Neural cell (in vitro differentiated cells): ENCODE measurements at regions not wholly inside any gene's neighbourhood (a gene's known extent, or its start where the extent isn't known, plus 50 kb on each side); places are given as distances from the start of the nearest gene placed in this dataset.

ENCODE experiments used
- H2AFZ ChIP-seq: fragments of 200-600, 300-800 bp; sonication (generic), shearing (Covaris generic); 2 replicates; pipeline ENCODE4 v1.6.0; 2014; ENCODE audit warnings: low read depth, mild to moderate bottlenecking, antibody characterized with exemption, low read length, moderate library complexity
- H3F3A ChIP-seq: fragments of 200-600 bp; shearing (Covaris generic); 2 replicates; pipeline ENCODE4 v1.6.1; 2016; ENCODE audit warnings: mild to moderate bottlenecking, moderate library complexity, mixed read lengths, antibody characterized with exemption, low read length; ENCODE audit not compliant: insufficient read depth, poor library complexity, severe bottlenecking
- H3K27ac ChIP-seq: fragments of 200-600, 300-800 bp; sonication (generic), shearing (Covaris generic); 2 replicates; pipeline ENCODE4 v1.5.1; 2014; ENCODE audit warnings: mild to moderate bottlenecking, low read length, moderate library complexity
- H3K27me3 ChIP-seq: fragments of 300-800, 200-600 bp; sonication (generic), shearing (Covaris generic); 2 replicates; pipeline ENCODE4 v1.6.0; 2014; ENCODE audit warnings: mild to moderate bottlenecking, low read depth, low read length, moderate library complexity; ENCODE audit not compliant: insufficient read depth
- H3K36me3 ChIP-seq: fragments of 300-800, 200-600 bp; sonication (generic), shearing (Covaris generic); 2 replicates; pipeline ENCODE4 v1.5.1; 2014; ENCODE audit warnings: mild to moderate bottlenecking, antibody characterized with exemption, low read length, moderate library complexity; ENCODE audit not compliant: insufficient read depth
- H3K4me2 ChIP-seq: fragments of 300-800, 200-600 bp; sonication (generic), shearing (Covaris generic); 2 replicates; pipeline ENCODE4 v1.6.0; 2014; ENCODE audit warnings: mild to moderate bottlenecking, low read length
- H3K4me3 ChIP-seq: fragments of 300-800, 200-600 bp; sonication (generic), shearing (Covaris generic); 2 replicates; pipeline ENCODE4 v1.5.1; 2014; ENCODE audit warnings: mild to moderate bottlenecking, low read length, moderate library complexity
- H3K79me2 ChIP-seq: fragments of 200-600 bp; shearing (Covaris generic); replicated peaks from 2 replicates; pipeline ENCODE4 v1.6.0; 2014; ENCODE audit warnings: mild to moderate bottlenecking, low read length, moderate library complexity; ENCODE audit not compliant: insufficient read depth
- H3K9ac ChIP-seq: fragments of 300-800, 200-600 bp; sonication (generic), shearing (Covaris generic); 2 replicates; pipeline ENCODE4 v1.6.1; 2016; ENCODE audit warnings: mild to moderate bottlenecking, low read length, mixed read lengths
- H3K9me2 ChIP-seq: fragments of 200-600 bp; shearing (Covaris generic); 2 replicates; pipeline ENCODE4 v1.6.1; 2016; ENCODE audit warnings: mild to moderate bottlenecking, low read length, mixed read lengths; ENCODE audit not compliant: insufficient read depth
- H3K9me3 ChIP-seq: fragments of 200-600, 300-800 bp; sonication (generic), shearing (Covaris generic); 2 replicates; pipeline ENCODE4 v1.6.1; 2016; ENCODE audit warnings: mild to moderate bottlenecking, mixed run types, low read length, moderate library complexity, mixed read lengths
- H4K20me1 ChIP-seq: fragments of 200-600 bp; shearing (Covaris generic); 2 replicates; pipeline ENCODE4 v1.6.1; 2016; ENCODE audit warnings: mild to moderate bottlenecking, mixed run types; ENCODE audit not compliant: insufficient read depth
- EP300 ChIP-seq: fragments of 450-650 bp; conservative IDR thresholded peaks from 2 replicates; pipeline ENCODE4 v1.6.1; 2014; ENCODE audit warnings: antibody characterized with exemption, mild to moderate bottlenecking, moderate library complexity; ENCODE audit not compliant: poor library complexity, severe bottlenecking
- EZH2 ChIP-seq: fragments of 200-600, 300-800 bp; shearing (Covaris generic), sonication (generic); IDR thresholded peaks from 2 replicates; pipeline ENCODE4 v1.6.1; 2014; ENCODE audit warnings: antibody characterized with exemption, low read length, borderline replicate concordance, mild to moderate bottlenecking; ENCODE audit not compliant: insufficient read depth, poor library complexity, severe bottlenecking
- MXI1 ChIP-seq: fragments of 450-650 bp; conservative IDR thresholded peaks from 2 replicates; pipeline ENCODE4 v1.6.1; 2014; ENCODE audit warnings: antibody characterized with exemption, mild to moderate bottlenecking; ENCODE audit not compliant: poor library complexity, severe bottlenecking
- POLR2AphosphoS5 ChIP-seq: IDR thresholded peaks from 2 replicates; pipeline ENCODE4 v1.6.1; 2012
- RAD21 ChIP-seq: fragments of 450-650 bp; conservative IDR thresholded peaks from 2 replicates; pipeline ENCODE4 v1.6.1; 2014; ENCODE audit warnings: antibody characterized with exemption, mild to moderate bottlenecking, moderate library complexity
- SMC3 ChIP-seq: fragments of 450-650 bp; conservative IDR thresholded peaks from 2 replicates; pipeline ENCODE4 v1.6.1; 2014; ENCODE audit warnings: antibody characterized with exemption, mild to moderate bottlenecking, moderate library complexity; ENCODE audit not compliant: poor library complexity
- TAF1 ChIP-seq: IDR thresholded peaks from 2 replicates; pipeline ENCODE4 v1.6.1; 2012; ENCODE audit warnings: low read depth
- TF ChIP-seq, protein P1 (sequence below): IDR thresholded peaks from 2 replicates; pipeline ENCODE4 v1.6.1; 2012; ENCODE audit warnings: borderline replicate concordance
- TF ChIP-seq, protein P2 (sequence below): fragments of 450-650 bp; IDR thresholded peaks from 2 replicates; pipeline ENCODE4 v1.5.1; 2014; ENCODE audit warnings: antibody characterized with exemption, mild to moderate bottlenecking, moderate library complexity; ENCODE audit not compliant: poor library complexity, severe bottlenecking

DNA sequence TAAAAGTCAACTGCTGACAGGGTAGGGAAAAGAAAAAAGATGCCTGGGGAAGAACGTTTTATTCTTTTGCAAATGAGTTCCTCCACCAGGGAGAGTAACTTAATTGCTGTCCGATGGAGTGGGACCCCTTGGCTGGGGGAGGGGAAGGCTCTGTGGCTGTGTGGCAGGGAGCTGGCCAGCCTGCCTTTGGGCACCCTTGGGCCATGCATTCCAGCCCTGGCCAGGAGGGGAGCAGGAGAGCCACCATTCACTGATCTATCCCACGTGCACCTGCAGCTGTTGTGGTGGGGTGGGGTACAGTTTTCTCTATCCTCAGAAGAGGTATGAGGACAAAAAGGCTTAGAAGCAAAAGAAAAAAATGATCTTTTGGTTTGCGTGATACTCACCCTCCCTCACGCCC lies 116.9 kb downstream of the KCNK1 start:
- no peaks in the 10 kb centered on the region for H3F3A ChIP-seq
- H3K4me3 ChIP-seq, result no peak overlapping the region
- H3K27me3 ChIP-seq, result no peaks in the 10 kb centered on the region
- no peaks in the 10 kb centered on the region for H4K20me1 ChIP-seq
- H3K79me2 ChIP-seq, result no peaks in the 10 kb centered on the region
- no peak overlapping the region for H3K9ac ChIP-seq
- H3K9me2 ChIP-seq, result no peaks in the 10 kb centered on the region
- no peak overlapping the region for H3K27ac ChIP-seq
- H3K4me2 ChIP-seq, result no peak overlapping the region
- no peaks in the 10 kb centered on the region for H3K36me3 ChIP-seq
- TF ChIP-seq SMC3, result no peak
- TF ChIP-seq, protein P1, sequence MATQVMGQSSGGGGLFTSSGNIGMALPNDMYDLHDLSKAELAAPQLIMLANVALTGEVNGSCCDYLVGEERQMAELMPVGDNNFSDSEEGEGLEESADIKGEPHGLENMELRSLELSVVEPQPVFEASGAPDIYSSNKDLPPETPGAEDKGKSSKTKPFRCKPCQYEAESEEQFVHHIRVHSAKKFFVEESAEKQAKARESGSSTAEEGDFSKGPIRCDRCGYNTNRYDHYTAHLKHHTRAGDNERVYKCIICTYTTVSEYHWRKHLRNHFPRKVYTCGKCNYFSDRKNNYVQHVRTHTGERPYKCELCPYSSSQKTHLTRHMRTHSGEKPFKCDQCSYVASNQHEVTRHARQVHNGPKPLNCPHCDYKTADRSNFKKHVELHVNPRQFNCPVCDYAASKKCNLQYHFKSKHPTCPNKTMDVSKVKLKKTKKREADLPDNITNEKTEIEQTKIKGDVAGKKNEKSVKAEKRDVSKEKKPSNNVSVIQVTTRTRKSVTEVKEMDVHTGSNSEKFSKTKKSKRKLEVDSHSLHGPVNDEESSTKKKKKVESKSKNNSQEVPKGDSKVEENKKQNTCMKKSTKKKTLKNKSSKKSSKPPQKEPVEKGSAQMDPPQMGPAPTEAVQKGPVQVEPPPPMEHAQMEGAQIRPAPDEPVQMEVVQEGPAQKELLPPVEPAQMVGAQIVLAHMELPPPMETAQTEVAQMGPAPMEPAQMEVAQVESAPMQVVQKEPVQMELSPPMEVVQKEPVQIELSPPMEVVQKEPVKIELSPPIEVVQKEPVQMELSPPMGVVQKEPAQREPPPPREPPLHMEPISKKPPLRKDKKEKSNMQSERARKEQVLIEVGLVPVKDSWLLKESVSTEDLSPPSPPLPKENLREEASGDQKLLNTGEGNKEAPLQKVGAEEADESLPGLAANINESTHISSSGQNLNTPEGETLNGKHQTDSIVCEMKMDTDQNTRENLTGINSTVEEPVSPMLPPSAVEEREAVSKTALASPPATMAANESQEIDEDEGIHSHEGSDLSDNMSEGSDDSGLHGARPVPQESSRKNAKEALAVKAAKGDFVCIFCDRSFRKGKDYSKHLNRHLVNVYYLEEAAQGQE, result no peak
- TF ChIP-seq MXI1, result no peak
- TF ChIP-seq TAF1, result no peak
- TF ChIP-seq POLR2AphosphoS5, result no peak
- TF ChIP-seq EZH2, result no peak
- TF ChIP-seq EP300, result no peak
- no peak for TF ChIP-seq RAD21
- TF ChIP-seq, protein P2, sequence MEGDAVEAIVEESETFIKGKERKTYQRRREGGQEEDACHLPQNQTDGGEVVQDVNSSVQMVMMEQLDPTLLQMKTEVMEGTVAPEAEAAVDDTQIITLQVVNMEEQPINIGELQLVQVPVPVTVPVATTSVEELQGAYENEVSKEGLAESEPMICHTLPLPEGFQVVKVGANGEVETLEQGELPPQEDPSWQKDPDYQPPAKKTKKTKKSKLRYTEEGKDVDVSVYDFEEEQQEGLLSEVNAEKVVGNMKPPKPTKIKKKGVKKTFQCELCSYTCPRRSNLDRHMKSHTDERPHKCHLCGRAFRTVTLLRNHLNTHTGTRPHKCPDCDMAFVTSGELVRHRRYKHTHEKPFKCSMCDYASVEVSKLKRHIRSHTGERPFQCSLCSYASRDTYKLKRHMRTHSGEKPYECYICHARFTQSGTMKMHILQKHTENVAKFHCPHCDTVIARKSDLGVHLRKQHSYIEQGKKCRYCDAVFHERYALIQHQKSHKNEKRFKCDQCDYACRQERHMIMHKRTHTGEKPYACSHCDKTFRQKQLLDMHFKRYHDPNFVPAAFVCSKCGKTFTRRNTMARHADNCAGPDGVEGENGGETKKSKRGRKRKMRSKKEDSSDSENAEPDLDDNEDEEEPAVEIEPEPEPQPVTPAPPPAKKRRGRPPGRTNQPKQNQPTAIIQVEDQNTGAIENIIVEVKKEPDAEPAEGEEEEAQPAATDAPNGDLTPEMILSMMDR, result no peak
- H3K9me3 ChIP-seq, result no peaks in the 10 kb centered on the region
- no peak overlapping the region for H2AFZ ChIP-seq

DNA sequence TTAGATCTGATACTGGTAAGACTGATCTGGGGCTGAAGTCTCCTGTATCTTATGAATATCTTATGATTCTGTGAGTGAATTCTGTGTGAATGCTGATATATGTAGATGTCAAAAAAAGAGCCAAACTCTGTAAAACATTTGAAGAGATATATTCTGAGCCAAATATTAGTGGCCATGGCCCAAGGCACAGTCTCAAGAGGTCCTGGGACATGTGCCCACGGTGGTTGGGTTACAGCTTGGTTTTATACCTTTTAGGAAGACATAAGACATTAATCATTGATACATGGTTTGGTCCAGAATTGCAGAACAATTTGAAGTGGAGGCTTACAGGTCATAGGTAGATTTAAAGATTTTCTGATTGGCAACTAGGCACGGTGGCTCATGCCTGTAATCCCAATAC lies 118.3 kb downstream of the KCNK1 start:
- Histone ChIP-seq H3K4me2 (no peak overlapping the region), H2AFZ (no peak overlapping the region), H3K79me2 (no peaks in the 10 kb centered on the region), H3K36me3 (no peaks in the 10 kb centered on the region), H3K27me3 (no peaks in the 10 kb centered on the region), H3F3A (no peaks in the 10 kb centered on the region), H3K9me2 (no peaks in the 10 kb centered on the region), H4K20me1 (no peaks in the 10 kb centered on the region), H3K27ac (no peak overlapping the region), H3K9me3 (no peaks in the 10 kb centered on the region), H3K9ac (no peak overlapping the region), H3K4me3 (no peak overlapping the region)
- no peak for TF ChIP-seq RAD21
- no peak for TF ChIP-seq SMC3
- TF ChIP-seq, protein P2, result no peak
- no peak for TF ChIP-seq EP300
- no peak for TF ChIP-seq POLR2AphosphoS5
- TF ChIP-seq EZH2, result no peak
- TF ChIP-seq, protein P1, result no peak
- TF ChIP-seq TAF1, result no peak
- no peak for TF ChIP-seq MXI1
